Hematopoietic multipotent progenitor cell treated with erythropoietin and hydrocortisone succinate and interleukin-3 and kit ligand, for 4 days (in vitro differentiated cells): ENCODE measurements at regions not wholly inside any gene's neighbourhood (a gene's known extent, or its start where the extent isn't known, plus 50 kb on each side); places are given as distances from the start of the nearest gene placed in this dataset.

ENCODE experiments used
- DNase-seq: peaks from one replicate; pipeline ENCODE4 v3.0.0-alpha.2; 2015

- DNase-seq, result no peak
These were observed 71.2 kb upstream of the POMGNT2 start for GRCh38 chr3:43177085-43177484.

- DNase-seq, result no peak
These were observed 70.8 kb upstream of the POMGNT2 start for GRCh38 chr3:43176666-43177065.

- DNase-seq, result no peak
These were observed 69.7 kb upstream of the POMGNT2 start for GRCh38 chr3:43175541-43175940.

GRCh38 chr3:43173949-43174348 lies 68.1 kb upstream of the POMGNT2 start:
- DNase-seq, result no peak

- no peak for DNase-seq
These were observed 65.9 kb upstream of the POMGNT2 start for GRCh38 chr3:43171748-43172147.

- no peak for DNase-seq
These were observed 64.7 kb upstream of the POMGNT2 start for GRCh38 chr3:43170553-43170952.

GRCh38 chr3:43169987-43170386 lies 64.1 kb upstream of the POMGNT2 start:
- no peak for DNase-seq

- DNase-seq, result no peak
These were observed 60.5 kb upstream of the POMGNT2 start for GRCh38 chr3:43166406-43166805.

- DNase-seq, result no peak
These were observed 59.9 kb upstream of the POMGNT2 start for GRCh38 chr3:43165786-43166185.

GRCh38 chr3:43163895-43164493 lies 58.1 kb upstream of the POMGNT2 start:
- DNase-seq, result no peak

- DNase-seq, result peak; percentile 66
These were observed 56.6 kb upstream of the POMGNT2 start for GRCh38 chr3:43162230-43163084.

GRCh38 chr3:43161684-43162229 lies 55.9 kb upstream of the POMGNT2 start:
- DNase-seq, result no peak

GRCh38 chr3:43160664-43161063 lies 54.8 kb upstream of the POMGNT2 start:
- DNase-seq, result no peak

- no peak for DNase-seq
These were observed 54.0 kb upstream of the POMGNT2 start for GRCh38 chr3:43159876-43160255.

GRCh38 chr3:43159131-43159875 lies 53.4 kb upstream of the POMGNT2 start:
- DNase-seq, result no peak

GRCh38 chr3:43156812-43157455 lies 51.1 kb upstream of the POMGNT2 start:
- no peak for DNase-seq

- peak; percentile 20 for DNase-seq
These were observed 49.7 kb upstream of the POMGNT2 start for GRCh38 chr3:43155464-43156121.
